Sigmoid colon (tissue), 6 donors: ENCODE measurements at regions not wholly inside any gene's neighbourhood (a gene's known extent, or its start where the extent isn't known, plus 50 kb on each side); places are given as distances from the start of the nearest gene placed in this dataset.

Source experiments
- DNase-seq: peaks from one replicate; pipeline ENCODE4 v3.0.0-alpha.2; 2019
- H3K27ac ChIP-seq, 4 donors: fragments of 200-600 bp; sonication (generic); one replicate each; pipeline ENCODE4 v1.5.1; 2016 to 2019; ENCODE audit warnings: mild to moderate bottlenecking in 1 of 4
- H3K27me3 ChIP-seq, 3 donors: fragments of 200-600 bp; sonication (generic); one replicate each; pipeline ENCODE4 v1.5.1; 2019; ENCODE audit warnings: mild to moderate bottlenecking in 1 of 3
- H3K36me3 ChIP-seq, 4 donors: fragments of 200-600 bp; sonication (generic); one replicate each; pipeline ENCODE4 v1.5.1; 2016 to 2019
- H3K4me1 ChIP-seq, 4 donors: fragments of 200-600 bp; sonication (generic); one replicate each; pipeline ENCODE4 v1.5.1; 2017 to 2019
- H3K4me3 ChIP-seq, 4 donors: fragments of 200-600 bp; sonication (generic); one replicate each; pipeline ENCODE4 v1.5.1; 2017 to 2019; ENCODE audit warnings: mild to moderate bottlenecking in 2 of 4, moderate library complexity in 1 of 4
- H3K9me3 ChIP-seq, 4 donors: fragments of 200-600 bp in 3 of 4; sonication (generic) in 3 of 4; one replicate each; pipeline versions ENCODE4 v1.5.1 to v1.6.1; 2013 to 2019
- CTCF ChIP-seq, 4 experiments: fragments of 450-650 bp in 3 of 4; fragments of 200-600 bp in 1 of 4; IDR thresholded peaks; one replicate each; pipeline ENCODE4 v1.5.1; 2016 to 2019; ENCODE audit warnings: antibody characterized with exemption in 4 of 4, mild to moderate bottlenecking in 3 of 4, moderate library complexity in 2 of 4
- EP300 ChIP-seq, 4 donors: sonication (generic); formaldehyde crosslinking; IDR thresholded peaks; one replicate each; pipeline ENCODE4 v1.6.1; 2017; ENCODE audit warnings: antibody characterized with exemption in 4 of 4
- POLR2A ChIP-seq, 2 donors: fragments of 450-650 bp; IDR thresholded peaks; one replicate each; pipeline ENCODE4 v1.6.1; 2016; ENCODE audit warnings: antibody characterized with exemption in 2 of 2, mild to moderate bottlenecking in 2 of 2, moderate library complexity in 2 of 2
- POLR2AphosphoS5 ChIP-seq, 4 donors: sonication (generic); formaldehyde crosslinking; IDR thresholded peaks; one replicate each; pipeline ENCODE4 v1.6.1; 2017; ENCODE audit warnings: antibody characterized with exemption in 4 of 4
- WGBS, 2 donors: extraction: QIAGEN DNeasy Blood & Tissue Kit; methylation state at CpG; one replicate each; pipeline ENCODE4 v1.1.7; 2013; 5-methylcytosine and 5-hydroxymethylcytosine counted together
- intact Hi-C: fragments of 100-400 bp; cut with DNase I; formaldehyde crosslinking; loops from one replicate; pipeline ENCODE4 v1.15.1; 2023
- donor health status: healthy with polysubstance abuse.
- donor health status: healthy.

GRCh38 chr13:112209266-112209665 is 142.3 kb downstream of the SOX1 start:
- Histone ChIP-seq H3K36me3 (no peaks in the 10 kb centered on the region), H3K27ac (no peak overlapping the region), H3K4me3 (no peak overlapping the region), H3K4me1 (peaks cover 0 to 9% (median 0%) of the 10 kb centered on the region in 4 donors), H3K27me3 (peaks cover 0 to 71% (median 31%) of the 10 kb centered on the region in 3 donors), H3K9me3 (no peaks in the 10 kb centered on the region)
- intact Hi-C loops, result no loop called here
- 83 to 84% methylated on average over 12 of the region's 12 CpGs for WGBS, 2 donors
- no peak for TF ChIP-seq EP300 (IDR thresholded peaks at IDR 0.05)
- TF ChIP-seq POLR2AphosphoS5 (IDR thresholded peaks at IDR 0.05), result no peak
- no peak for TF ChIP-seq CTCF (IDR thresholded peaks at IDR 0.05)
- no peak for TF ChIP-seq POLR2A (IDR thresholded peaks at IDR 0.05)
- no peak for DNase-seq

- Histone ChIP-seq H3K27ac (no peak overlapping the region), H3K4me3 (no peak overlapping the region), H3K9me3 (no peaks in the 10 kb centered on the region), H3K4me1 (peaks cover 0 to 8% (median 0%) of the 10 kb centered on the region in 4 donors), H3K36me3 (no peaks in the 10 kb centered on the region), H3K27me3 (peaks cover 0 to 67% (median 27%) of the 10 kb centered on the region in 3 donors)
- DNase-seq, result no peak
- WGBS, 2 donors, result 85 to 93% methylated on average over 9 of the region's 9 CpGs
- TF ChIP-seq CTCF (IDR thresholded peaks at IDR 0.05) (no peak), EP300 (IDR thresholded peaks at IDR 0.05) (no peak), POLR2AphosphoS5 (IDR thresholded peaks at IDR 0.05) (no peak), POLR2A (IDR thresholded peaks at IDR 0.05) (no peak)
- intact Hi-C loops, result no loop called here
Measured at GRCh38 chr13:112209711-112210110, 142.8 kb downstream of the SOX1 start.

- Histone ChIP-seq H3K27me3 (peaks cover 0 to 62% (median 20%) of the 10 kb centered on the region in 3 donors), H3K9me3 (no peaks in the 10 kb centered on the region), H3K4me1 (peaks cover 0 to 1% (median 0%) of the 10 kb centered on the region in 4 donors), H3K4me3 (no peak overlapping the region), H3K36me3 (no peaks in the 10 kb centered on the region), H3K27ac (no peak overlapping the region)
- intact Hi-C loops, result no loop called here
- DNase-seq, result no peak
- TF ChIP-seq POLR2AphosphoS5 (IDR thresholded peaks at IDR 0.05), result no peak
- TF ChIP-seq POLR2A (IDR thresholded peaks at IDR 0.05), result no peak
- no peak for TF ChIP-seq CTCF (IDR thresholded peaks at IDR 0.05)
- no peak for TF ChIP-seq EP300 (IDR thresholded peaks at IDR 0.05)
- 66% methylated on average over 11 of the region's 11 CpGs for WGBS, 2 donors
Measured at GRCh38 chr13:112210371-112210770, 143.4 kb downstream of the SOX1 start.

- H3K9me3 ChIP-seq, result no peaks in the 10 kb centered on the region
- H3K27ac ChIP-seq, result no peak overlapping the region
- H3K36me3 ChIP-seq, result no peaks in the 10 kb centered on the region
- intact Hi-C loops, result no loop called here
- WGBS, 2 donors, result 87 to 90% methylated on average over 5 of the region's 5 CpGs
- no peak overlapping the region for H3K4me3 ChIP-seq
- TF ChIP-seq CTCF (IDR thresholded peaks at IDR 0.05) (no peak), EP300 (IDR thresholded peaks at IDR 0.05) (no peak), POLR2A (IDR thresholded peaks at IDR 0.05) (no peak), POLR2AphosphoS5 (IDR thresholded peaks at IDR 0.05) (no peak)
- no peak for DNase-seq
- H3K4me1 ChIP-seq, result no peaks in the 10 kb centered on the region
- peaks cover 0 to 55% (median 13%) of the 10 kb centered on the region in 3 donors for H3K27me3 ChIP-seq
Measured at GRCh38 chr13:112212533-112212932, 145.6 kb downstream of the SOX1 start.
